ENCODE measurements at regions not wholly inside any gene's neighbourhood (a gene's known extent, or its start where the extent isn't known, plus 50 kb on each side); places are given as distances from the start of the nearest gene placed in this dataset.
A peak's percentile ranks its signal among the peaks of the same experiment; 100 is the strongest.

DNA sequence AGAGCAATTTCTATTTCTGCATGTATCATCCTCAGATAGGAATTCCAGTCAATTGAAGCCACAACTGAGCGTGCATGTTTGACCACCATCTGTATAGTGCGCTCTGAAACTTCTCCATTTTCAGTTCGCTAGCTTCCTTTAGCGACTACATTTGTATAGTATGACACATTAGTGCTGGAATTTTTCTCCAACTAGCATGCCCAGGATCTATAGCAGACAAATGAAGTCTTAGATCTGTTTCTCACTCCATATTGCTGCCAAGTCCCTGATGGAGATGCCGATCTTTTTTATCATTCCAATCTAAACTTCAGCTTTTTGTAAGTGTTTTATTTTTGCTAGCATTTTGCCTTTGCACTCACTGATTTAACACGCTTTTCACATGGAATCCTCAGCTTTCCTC, 774.8 kb upstream of the TENM3 start:
- Histone ChIP-seq H3K9ac (ENCODE audit: low read depth, low read length) (no peak overlapping the region), H3K36me3 (ENCODE audit: control insufficient read depth, insufficient read depth, low read length) (no peaks in the 10 kb centered on the region), H2BK120ac (ENCODE audit: low read depth, low read length) (no peak overlapping the region), H2AK5ac (ENCODE audit: low read depth, low read length) (no peak overlapping the region), H3K4me1 (ENCODE audit: control insufficient read depth, insufficient read depth, low read length) (no peaks in the 10 kb centered on the region), H3K4me3 (ENCODE audit: insufficient read depth, low read depth, low read length) (no peak overlapping the region), H4K8ac (ENCODE audit: low read depth in 2 of 2, low read length in 2 of 2) (no peak overlapping the region), H2AK9ac (replicated peaks; ENCODE audit: low read depth, low read length, poor library complexity) (no peak overlapping the region), H3K14ac (replicated peaks; ENCODE audit: low read depth, low read length) (no peak overlapping the region), H4K91ac (ENCODE audit: insufficient read depth, low read depth, low read length) (no peak overlapping the region), H3K4ac (ENCODE audit: low read depth, low read length) (no peak overlapping the region), H2AFZ (replicated peaks; ENCODE audit: low read length, poor library complexity) (no peak overlapping the region), H3K27me3 (ENCODE audit: control insufficient read depth, insufficient read depth, low read length) (no peaks in the 10 kb centered on the region), H3K56ac (ENCODE audit: extremely low read depth, insufficient read depth, low read length) (no peak overlapping the region), H3K79me1 (ENCODE audit: low read depth in 1 of 2, low read length in 2 of 2) (no peaks in the 10 kb centered on the region), H3K18ac (ENCODE audit: low read depth, low read length) (no peak overlapping the region), H3K27ac (ENCODE audit: insufficient read depth, low read length) (no peak overlapping the region), H2BK5ac (ENCODE audit: low read depth, low read length, poor library complexity, severe bottlenecking) (no peak overlapping the region), H3K4me2 (ENCODE audit: low read depth, low read length) (no peak overlapping the region), H2BK15ac (ENCODE audit: low read depth, low read length) (no peak overlapping the region), H3K23ac (ENCODE audit: low read depth, low read length) (no peak overlapping the region), H2BK20ac (ENCODE audit: low read depth, low read length) (no peak overlapping the region), H4K20me1 (ENCODE audit: insufficient read depth, low read length) (no peaks in the 10 kb centered on the region), H4K5ac (ENCODE audit: low read depth, low read length) (no peak overlapping the region), H3K9me3 (ENCODE audit: control insufficient read depth, insufficient read depth, low read length) (no peaks in the 10 kb centered on the region), H3K9me1 (ENCODE audit: insufficient read depth, low read length) (no peaks in the 10 kb centered on the region)
- no CpG with 5 or more reads among the region's 6 CpGs for WGBS, 2 experiments (ENCODE audit: extremely low coverage in 2 of 2, insufficient read length in 1 of 2)
- dilution Hi-C loops (cut with HindIII; ENCODE audit: low sequenced_read_pairs, unreplicated experiment), result no loop called here
- ATAC-seq (ENCODE audit: low read depth) (no peak), DNase-seq (peak; percentile 3)
- CTCF ChIA-PET, result no interaction called here
- TF ChIP-seq POLR2A (IDR thresholded peaks at IDR 0.05; ENCODE audit: low read depth, low read length) (no peak), FOS (IDR thresholded peaks at IDR 0.05; ENCODE audit: low read depth, low read length) (no peak), RAD21 (IDR thresholded peaks at IDR 0.05; ENCODE audit: low read length) (no peak), RCOR1 (IDR thresholded peaks at IDR 0.05; ENCODE audit: insufficient replicate concordance, low read length) (no peak), BHLHE40 (IDR thresholded peaks at IDR 0.05; ENCODE audit: low read depth, low read length) (no peak), SMC3 (IDR thresholded peaks at IDR 0.05; ENCODE audit: low read depth, low read length) (no peak), CEBPB (IDR thresholded peaks at IDR 0.05; ENCODE audit: low read depth, low read length) (no peak), MAFK (IDR thresholded peaks at IDR 0.05; ENCODE audit: low read depth, low read length) (no peak), NFE2L2 (IDR thresholded peaks at IDR 0.05; ENCODE audit: low read depth, low read length) (no peak), RFX5 (IDR thresholded peaks at IDR 0.05; ENCODE audit: low read depth, low read length) (no peak), MXI1 (IDR thresholded peaks at IDR 0.05; ENCODE audit: borderline replicate concordance, low read depth, low read length) (no peak), CHD1 (IDR thresholded peaks at IDR 0.05; ENCODE audit: low read depth, low read length) (no peak), MAZ (IDR thresholded peaks at IDR 0.05; ENCODE audit: borderline replicate concordance, low read depth, low read length) (no peak), CTCF (conservative IDR thresholded peaks at IDR 0.05; ENCODE audit: low read depth, low read length) (no peak)
- TF ChIP-seq, protein P1, sequence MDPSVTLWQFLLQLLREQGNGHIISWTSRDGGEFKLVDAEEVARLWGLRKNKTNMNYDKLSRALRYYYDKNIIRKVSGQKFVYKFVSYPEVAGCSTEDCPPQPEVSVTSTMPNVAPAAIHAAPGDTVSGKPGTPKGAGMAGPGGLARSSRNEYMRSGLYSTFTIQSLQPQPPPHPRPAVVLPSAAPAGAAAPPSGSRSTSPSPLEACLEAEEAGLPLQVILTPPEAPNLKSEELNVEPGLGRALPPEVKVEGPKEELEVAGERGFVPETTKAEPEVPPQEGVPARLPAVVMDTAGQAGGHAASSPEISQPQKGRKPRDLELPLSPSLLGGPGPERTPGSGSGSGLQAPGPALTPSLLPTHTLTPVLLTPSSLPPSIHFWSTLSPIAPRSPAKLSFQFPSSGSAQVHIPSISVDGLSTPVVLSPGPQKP (IDR thresholded peaks at IDR 0.05; ENCODE audit: borderline replicate concordance, low read depth, low read length), result no peak
- TF ChIP-seq, protein P2, sequence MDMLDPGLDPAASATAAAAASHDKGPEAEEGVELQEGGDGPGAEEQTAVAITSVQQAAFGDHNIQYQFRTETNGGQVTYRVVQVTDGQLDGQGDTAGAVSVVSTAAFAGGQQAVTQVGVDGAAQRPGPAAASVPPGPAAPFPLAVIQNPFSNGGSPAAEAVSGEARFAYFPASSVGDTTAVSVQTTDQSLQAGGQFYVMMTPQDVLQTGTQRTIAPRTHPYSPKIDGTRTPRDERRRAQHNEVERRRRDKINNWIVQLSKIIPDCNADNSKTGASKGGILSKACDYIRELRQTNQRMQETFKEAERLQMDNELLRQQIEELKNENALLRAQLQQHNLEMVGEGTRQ (IDR thresholded peaks at IDR 0.05; ENCODE audit: low read depth, low read length), result no peak
- intact Hi-C loops (cut with micrococcal nuclease), result no loop called here
- POLR2A ChIA-PET (ENCODE audit: unreplicated experiment), result no interaction called here
- no TSS peak for BruUV-seq (replicated peaks)
- in situ Hi-C loops (cut with MboI; ENCODE audit: low sequenced_read_pairs), result no loop called here

All from IMR-90 (cell line).